ENCODE measurements at regions not wholly inside any gene's neighbourhood (a gene's known extent, or its start where the extent isn't known, plus 50 kb on each side); places are given as distances from the start of the nearest gene placed in this dataset.

- Histone ChIP-seq H2AFZ (ENCODE audit: low read length) (no peak overlapping the region), H3K56ac (ENCODE audit: insufficient read length, low read depth, low read length) (no peak overlapping the region), H2BK15ac (ENCODE audit: low read depth, low read length) (no peak overlapping the region), H2BK120ac (ENCODE audit: low read depth, low read length, poor library complexity, severe bottlenecking) (no peak overlapping the region), H2BK20ac (ENCODE audit: low read depth, low read length, poor library complexity, severe bottlenecking) (no peak overlapping the region), H3K4ac (ENCODE audit: low read depth, low read length) (no peak overlapping the region), H3K23me2 (ENCODE audit: insufficient read length, low read depth, low read length, poor library complexity, severe bottlenecking) (no peaks in the 10 kb centered on the region), H2BK12ac (ENCODE audit: insufficient read length, low read depth, low read length) (no peak overlapping the region), H3K4me1 (ENCODE audit: insufficient read depth, low read length) (no peaks in the 10 kb centered on the region), H3K4me2 (ENCODE audit: insufficient read depth, insufficient read length, low read length) (no peak overlapping the region), H4K5ac (ENCODE audit: insufficient read length, low read depth, low read length) (no peak overlapping the region), H3K27ac (ENCODE audit: insufficient read length, low read depth, low read length) (no peak overlapping the region), H3K14ac (ENCODE audit: insufficient read depth, low read length) (no peak overlapping the region), H3T11ph (ENCODE audit: low read length) (no peak overlapping the region), H4K20me1 (ENCODE audit: control insufficient read depth, insufficient read depth, insufficient read length) (no peaks in the 10 kb centered on the region), H3K79me2 (ENCODE audit: insufficient read depth, low read length) (no peaks in the 10 kb centered on the region), H4K8ac (replicated peaks; ENCODE audit: insufficient read length, low read depth, low read length) (no peak overlapping the region), H3K18ac (ENCODE audit: insufficient read length, low read depth, low read length) (no peak overlapping the region), H4K91ac (ENCODE audit: insufficient read length, low read depth, low read length) (no peak overlapping the region), H3K9ac (ENCODE audit: extremely low read depth, insufficient read length, low read length) (no peak overlapping the region), H3K27me3 (ENCODE audit: insufficient read depth, low read length) (no peaks in the 10 kb centered on the region), H3K9me3 (ENCODE audit: control insufficient read depth, low read depth, low read length) (no peaks in the 10 kb centered on the region), H2AK5ac (ENCODE audit: insufficient read length, low read length) (no peak overlapping the region), H3K79me1 (ENCODE audit: insufficient read depth, low read depth, low read length, poor library complexity, severe bottlenecking) (no peaks in the 10 kb centered on the region), H3K23ac (ENCODE audit: insufficient read length, low read depth, low read length) (no peak overlapping the region), H2BK5ac (ENCODE audit: insufficient read length, low read length) (no peak overlapping the region)
- H3K27me3 Mint-ChIP-seq (ENCODE audit: low read depth) = peaks cover 4% of the 10 kb centered on the region
- DNase-seq = no peak
- no peaks in the 10 kb centered on the region for H3K9me3 Mint-ChIP-seq
- H3K27ac Mint-ChIP-seq = no peak overlapping the region
- no CpG with 5 or more reads among the region's 9 CpGs for WGBS (ENCODE audit: extremely low coverage, insufficient read length, low lambda C conversion rate)
- no peak overlapping the region for H3K4me3 Mint-ChIP-seq
- H3K36me3 Mint-ChIP-seq (ENCODE audit: insufficient read depth in 1 of 3, low read depth in 3 of 3) = no peaks in the 10 kb centered on the region
- TF ChIP-seq, protein P1, sequence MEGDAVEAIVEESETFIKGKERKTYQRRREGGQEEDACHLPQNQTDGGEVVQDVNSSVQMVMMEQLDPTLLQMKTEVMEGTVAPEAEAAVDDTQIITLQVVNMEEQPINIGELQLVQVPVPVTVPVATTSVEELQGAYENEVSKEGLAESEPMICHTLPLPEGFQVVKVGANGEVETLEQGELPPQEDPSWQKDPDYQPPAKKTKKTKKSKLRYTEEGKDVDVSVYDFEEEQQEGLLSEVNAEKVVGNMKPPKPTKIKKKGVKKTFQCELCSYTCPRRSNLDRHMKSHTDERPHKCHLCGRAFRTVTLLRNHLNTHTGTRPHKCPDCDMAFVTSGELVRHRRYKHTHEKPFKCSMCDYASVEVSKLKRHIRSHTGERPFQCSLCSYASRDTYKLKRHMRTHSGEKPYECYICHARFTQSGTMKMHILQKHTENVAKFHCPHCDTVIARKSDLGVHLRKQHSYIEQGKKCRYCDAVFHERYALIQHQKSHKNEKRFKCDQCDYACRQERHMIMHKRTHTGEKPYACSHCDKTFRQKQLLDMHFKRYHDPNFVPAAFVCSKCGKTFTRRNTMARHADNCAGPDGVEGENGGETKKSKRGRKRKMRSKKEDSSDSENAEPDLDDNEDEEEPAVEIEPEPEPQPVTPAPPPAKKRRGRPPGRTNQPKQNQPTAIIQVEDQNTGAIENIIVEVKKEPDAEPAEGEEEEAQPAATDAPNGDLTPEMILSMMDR (conservative IDR thresholded peaks at IDR 0.05) = no peak
- peaks cover 14 to 20% of the 10 kb centered on the region in 2 experiments for H3K4me1 Mint-ChIP-seq
These were observed 169.1 kb downstream of the FAM43A start for GRCh38 chr3:194854659-194855390.
